ENCODE measurements at regions not wholly inside any gene's neighbourhood (a gene's known extent, or its start where the extent isn't known, plus 50 kb on each side); places are given as distances from the start of the nearest gene placed in this dataset.
"Not testable (repeated sequence)": the region's sequence is repeated elsewhere in the genome, so short reads cannot be mapped to it uniquely, and the experiment has no call there.

DNA sequence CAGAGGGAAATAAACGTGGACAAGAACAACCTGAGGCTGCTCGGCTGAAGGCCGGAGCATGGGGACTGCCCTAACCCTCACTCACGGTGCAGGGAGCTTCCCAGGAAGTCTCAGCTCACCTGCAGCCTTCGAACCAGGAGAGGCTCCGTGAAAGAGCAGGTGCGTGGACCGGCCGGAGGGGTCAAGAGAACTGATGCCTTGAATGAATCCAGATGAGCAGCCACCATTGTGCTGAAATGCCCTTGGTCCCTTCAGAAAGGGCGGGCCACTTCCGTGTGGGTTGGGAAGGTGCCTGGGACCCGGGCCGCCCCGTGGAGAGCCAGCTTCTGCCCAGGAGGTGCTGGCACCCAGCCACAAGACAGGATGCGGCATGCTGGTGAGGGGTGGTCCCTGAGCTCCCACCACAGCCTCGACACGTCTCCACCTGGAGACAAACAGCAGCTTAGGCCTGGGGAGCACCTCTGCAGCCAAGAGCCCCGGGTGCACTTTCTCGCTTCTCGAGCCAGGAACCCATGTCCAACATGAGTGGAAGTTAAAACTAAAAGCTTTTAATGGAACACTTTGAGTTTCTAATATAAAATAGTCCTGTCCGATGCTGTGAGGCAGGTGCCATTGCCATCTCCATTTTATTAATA is 83.5 kb downstream of the TTLL2 start:
- DNase-seq (ENCODE audit: low read depth in 2 of 2): no peak

DNA sequence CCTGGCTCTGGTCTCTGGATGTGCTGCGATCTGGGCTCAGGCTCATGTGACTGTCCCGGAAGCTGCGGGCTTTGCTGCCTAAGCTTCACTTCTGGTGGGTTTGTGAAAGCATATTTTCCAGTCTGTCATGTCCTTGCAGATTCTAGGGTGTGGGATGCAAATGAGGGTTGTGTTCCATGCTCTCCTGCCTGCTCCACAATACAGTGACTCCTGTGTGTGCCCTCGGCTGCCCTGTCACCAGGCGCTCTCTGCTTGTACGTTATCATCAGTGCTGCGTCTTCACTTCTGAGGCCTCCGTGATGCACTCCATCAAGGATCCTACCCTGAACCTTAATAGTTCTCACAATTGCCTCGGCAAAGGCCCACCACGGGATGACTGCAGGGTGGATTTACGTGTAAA is 84.2 kb downstream of the TTLL2 start:
- no peak for DNase-seq (ENCODE audit: low read depth in 2 of 2)

GRCh38 chr6:167409694-167410093 is 84.8 kb downstream of the TTLL2 start:
- no peak for DNase-seq (ENCODE audit: low read depth in 2 of 2)

DNA sequence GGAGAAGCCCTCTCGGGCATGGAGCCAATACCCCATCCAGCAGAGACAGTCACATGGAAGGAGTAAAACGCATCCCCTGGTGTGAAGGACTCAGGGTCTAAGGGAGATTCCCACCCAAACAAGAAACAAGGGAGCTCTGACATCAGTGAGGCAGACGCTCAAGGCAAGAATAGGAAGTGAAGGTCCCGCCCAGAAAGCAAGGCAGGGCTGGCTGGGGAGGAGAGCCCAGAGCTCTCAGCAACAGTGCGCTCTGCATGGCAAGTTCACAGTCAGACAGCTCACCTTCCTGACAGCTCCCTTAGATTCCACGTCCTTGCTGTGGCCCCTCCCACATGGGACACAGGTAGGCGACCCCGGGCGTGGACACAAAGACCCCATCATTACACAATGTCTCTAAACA is 85.6 kb downstream of the TTLL2 start:
- no peak for DNase-seq (ENCODE audit: low read depth in 2 of 2)

- DNase-seq (ENCODE audit: low read depth in 2 of 2): no peak
Observed at GRCh38 chr6:167412506-167412905, 87.6 kb downstream of the TTLL2 start.

GRCh38 chr6:167415441-167415961 is 90.6 kb downstream of the TTLL2 start:
- no peak for DNase-seq (ENCODE audit: low read depth in 2 of 2)

- no peak for DNase-seq (ENCODE audit: low read depth in 2 of 2)
Observed at GRCh38 chr6:167416676-167417430, 92.0 kb downstream of the TTLL2 start.

DNA sequence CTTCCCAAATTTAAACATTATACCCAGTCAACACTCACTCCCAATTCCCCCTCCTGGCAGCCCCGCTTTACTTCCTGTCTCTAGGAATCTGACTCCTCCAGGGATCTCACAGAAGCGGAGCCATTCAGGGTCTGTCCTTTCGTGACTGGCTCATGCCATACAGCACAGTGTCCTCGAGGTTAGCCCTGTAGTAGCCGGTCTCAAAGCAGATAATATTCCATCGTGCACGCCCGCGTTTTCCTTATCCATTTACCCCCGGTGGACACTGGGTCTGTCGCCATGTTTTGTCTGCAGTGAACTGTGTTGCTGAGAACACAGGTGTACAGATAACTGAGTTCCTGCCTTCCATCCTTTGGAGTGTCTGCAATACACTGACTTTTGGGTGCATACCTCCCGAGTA is 95.3 kb downstream of the TTLL2 start:
- no peak for DNase-seq (ENCODE audit: low read depth in 2 of 2)

- DNase-seq (ENCODE audit: low read depth in 2 of 2): no peak
Observed at GRCh38 chr6:167420858-167421766, 96.2 kb downstream of the TTLL2 start.

GRCh38 chr6:167421944-167422343 is 97.1 kb downstream of the TTLL2 start:
- not testable (repeated sequence) for DNase-seq (ENCODE audit: low read depth in 2 of 2)

- no peak for DNase-seq (ENCODE audit: low read depth in 2 of 2)
Observed at GRCh38 chr6:167422934-167423333, 98.0 kb downstream of the TTLL2 start.

DNA sequence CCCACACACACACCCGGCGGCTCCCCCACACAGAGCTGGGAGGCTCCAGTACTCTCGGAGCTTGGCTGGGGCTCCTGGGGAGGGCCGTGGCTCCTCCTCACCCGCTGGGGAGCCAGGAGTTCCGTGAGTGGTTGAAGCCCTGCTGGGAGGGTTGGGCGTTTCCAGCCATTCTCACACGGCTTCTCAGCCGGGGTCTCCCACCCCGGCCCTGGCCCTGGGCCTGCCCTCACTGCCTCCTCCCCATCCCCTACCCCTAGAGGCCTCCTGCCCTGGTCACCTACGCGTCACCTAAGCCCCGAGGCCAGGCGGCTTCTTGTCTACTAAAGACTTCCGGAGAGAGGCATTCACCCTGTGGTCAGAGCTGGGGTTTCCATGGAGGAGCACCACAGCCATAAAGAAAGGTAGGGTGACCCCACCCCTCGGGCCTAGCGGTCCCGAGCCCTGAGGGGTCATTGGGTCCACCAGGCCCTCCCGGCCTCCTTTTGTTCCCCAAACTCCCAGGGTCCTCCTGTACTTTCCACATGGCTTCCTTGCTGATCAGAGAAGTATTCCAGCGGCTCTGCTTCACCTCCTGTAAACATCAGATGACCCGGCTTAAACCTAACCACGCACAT is 99.3 kb downstream of the TTLL2 start:
- no peak for DNase-seq (ENCODE audit: low read depth in 2 of 2)

DNA sequence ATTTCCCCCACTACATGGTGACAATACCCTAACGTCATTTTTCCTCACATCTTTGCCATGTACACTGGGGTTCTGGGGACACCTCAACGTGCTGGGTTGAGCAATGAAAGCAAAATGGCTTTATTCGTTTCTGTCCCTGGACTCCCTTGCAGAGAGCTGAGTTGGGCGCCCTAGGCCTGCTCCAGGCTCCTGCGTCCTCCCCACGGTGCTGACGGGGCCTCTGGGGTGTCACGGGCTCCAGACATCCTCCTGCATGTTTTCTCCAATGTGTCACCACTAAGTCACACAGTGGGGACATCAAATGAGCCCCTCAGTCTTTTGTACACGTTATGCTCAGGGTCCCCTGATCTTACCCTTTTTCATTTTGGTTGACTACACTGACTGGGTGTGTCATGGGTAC is 99.8 kb downstream of the TTLL2 start:
- no peak for DNase-seq (ENCODE audit: low read depth in 2 of 2)

DNA sequence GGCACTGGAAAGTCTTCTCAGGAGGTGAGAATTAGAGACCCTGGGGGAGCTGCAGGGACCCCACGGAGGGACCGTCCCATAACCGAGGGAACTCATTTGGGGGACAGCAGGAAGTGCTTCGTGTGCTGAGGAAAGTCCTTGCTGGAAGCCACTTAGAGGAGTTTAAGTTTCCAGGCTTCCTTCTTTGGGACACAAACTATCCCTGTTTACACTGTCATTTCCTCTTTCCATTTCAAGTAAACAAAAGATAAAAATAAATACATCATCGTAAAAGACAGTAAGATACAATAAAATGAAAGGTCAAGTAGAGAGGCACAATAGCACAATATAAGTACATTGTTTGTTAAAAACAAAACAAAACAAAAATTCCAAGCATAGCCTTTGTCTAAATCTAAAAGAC is 101.2 kb downstream of the TTLL2 start:
- DNase-seq (ENCODE audit: low read depth in 2 of 2): no peak

GRCh38 chr6:167426651-167427050 is 101.8 kb downstream of the TTLL2 start:
- DNase-seq (ENCODE audit: low read depth in 2 of 2): no peak

DNA sequence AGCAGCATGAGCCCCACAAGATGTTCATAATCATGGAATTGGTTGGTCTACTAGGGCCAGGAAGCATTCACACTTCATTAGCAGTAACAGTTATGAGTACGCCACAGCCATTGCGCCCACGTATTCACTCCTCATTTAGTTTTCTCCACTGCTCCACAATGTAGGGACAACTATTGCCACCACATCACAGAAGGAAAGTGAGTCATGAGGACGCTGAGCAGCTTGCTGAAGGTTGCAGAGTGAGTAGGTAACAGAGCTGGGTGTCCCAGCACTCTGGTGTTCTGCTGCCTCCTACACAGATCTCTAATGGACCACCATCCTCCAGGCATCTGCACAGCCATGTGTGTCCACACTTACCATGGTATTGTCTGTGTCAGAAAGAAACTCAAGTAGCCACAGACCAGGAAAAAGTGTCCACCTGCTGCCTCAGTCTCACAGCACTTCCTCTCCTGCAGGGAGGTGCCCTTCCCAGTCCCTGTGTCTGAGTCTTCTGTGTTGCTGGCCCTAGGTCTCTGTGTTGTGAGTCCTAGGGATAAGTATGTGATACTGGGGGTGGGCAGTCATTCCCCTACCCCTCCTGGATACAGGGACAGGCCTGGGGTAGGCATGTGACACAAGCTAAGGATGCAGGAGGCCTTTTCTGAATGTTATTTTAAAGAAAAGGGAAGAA is 103.9 kb downstream of the TTLL2 start:
- DNase-seq (ENCODE audit: low read depth in 2 of 2): no peak

DNA sequence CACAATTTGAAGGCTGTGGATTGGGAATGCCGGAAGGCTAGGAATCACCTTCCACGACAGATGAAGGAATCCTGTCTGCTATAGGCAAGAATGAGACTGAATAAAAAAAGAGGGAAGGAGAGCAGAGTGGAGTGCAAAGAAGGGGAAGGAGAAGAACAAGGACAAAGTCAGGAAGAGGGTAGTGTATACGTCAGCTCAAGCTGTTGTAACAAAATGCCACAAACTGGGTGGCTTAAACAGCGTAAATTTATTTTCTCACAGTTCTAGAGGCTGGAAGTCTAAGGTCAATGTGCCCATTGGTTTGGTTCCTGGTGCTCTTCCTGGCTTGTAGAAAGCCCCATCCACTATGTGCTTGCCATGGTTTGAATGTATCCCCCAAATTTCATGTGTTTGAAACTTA is 104.5 kb downstream of the TTLL2 start:
- DNase-seq (ENCODE audit: low read depth in 2 of 2): no peak

- DNase-seq (ENCODE audit: low read depth in 2 of 2): no peak
Observed at GRCh38 chr6:167435209-167435728, 110.4 kb downstream of the TTLL2 start.

- no peak for DNase-seq (ENCODE audit: low read depth in 2 of 2)
Observed at GRCh38 chr6:167437888-167438484, 113.1 kb downstream of the TTLL2 start.

- DNase-seq (ENCODE audit: low read depth in 2 of 2): no peak
Observed at GRCh38 chr6:167441715-167442206, 116.9 kb downstream of the TTLL2 start.

All from fibroblast of skin of left biceps (primary cell).